SK-N-MC (cell line): ENCODE measurements at regions not wholly inside any gene's neighbourhood (a gene's known extent, or its start where the extent isn't known, plus 50 kb on each side); places are given as distances from the start of the nearest gene placed in this dataset.

Source experiments
- DNase-seq: peaks from one replicate; pipeline ENCODE4 v3.0.0-alpha.2; 2011; ENCODE audit warnings: low read depth, low spot score
- H3K27ac ChIP-seq: fragments of 200-600 bp; sonication (generic); 2 replicates; pipeline ENCODE4 v1.5.1; 2016; ENCODE audit warnings: mixed run types
- H3K36me3 ChIP-seq: fragments of 200-600 bp; sonication (generic); 2 replicates; pipeline ENCODE4 v1.6.1; 2017; ENCODE audit warnings: antibody characterized with exemption, low read length, mixed read lengths; ENCODE audit not compliant: insufficient read depth
- H3K4me3 ChIP-seq: fragments of 200-600 bp; sonication (generic); 2 replicates; pipeline ENCODE4 v1.5.1; 2016
- H3K9ac ChIP-seq: fragments of 200-600 bp; sonication (generic); 2 replicates; pipeline ENCODE4 v1.8.0; 2017; ENCODE audit warnings: mixed run types, mixed read lengths; ENCODE audit not compliant: insufficient read length
- H3K9me3 ChIP-seq: fragments of 200-600 bp; sonication (generic); 2 replicates; pipeline ENCODE4 v1.6.1; 2017; ENCODE audit warnings: low read depth, mild to moderate bottlenecking, antibody characterized with exemption, low read length, moderate library complexity, mixed read lengths
- EZH2 ChIP-seq: fragments of 200-600 bp; sonication (generic); IDR thresholded peaks from one replicate; pipeline ENCODE4 v1.6.1; 2017; ENCODE audit warnings: antibody characterized with exemption
- FOXP2 ChIP-seq: optimal IDR thresholded peaks from 2 replicates; pipeline ENCODE3; 2011; ENCODE audit warnings: mild to moderate bottlenecking, moderate library complexity; ENCODE audit not compliant: insufficient read depth; ENCODE audit errors: extremely low read length, control extremely low read depth
- POLR2AphosphoS5 ChIP-seq: IDR thresholded peaks from 2 replicates; pipeline ENCODE4 v1.6.1; 2012; ENCODE audit warnings: mild to moderate bottlenecking, low read depth, low read length, borderline replicate concordance

GRCh38 chrX:22740836-22741235 is 258.9 kb upstream of the DDX53 start:
- no peaks in the 10 kb centered on the region for H3K36me3 ChIP-seq
- no peak overlapping the region for H3K4me3 ChIP-seq
- no peak for DNase-seq
- H3K9ac ChIP-seq = no peak overlapping the region
- no peaks in the 10 kb centered on the region for H3K9me3 ChIP-seq
- TF ChIP-seq FOXP2 (no peak), EZH2 (no peak), POLR2AphosphoS5 (no peak)
- no peak overlapping the region for H3K27ac ChIP-seq

DNA sequence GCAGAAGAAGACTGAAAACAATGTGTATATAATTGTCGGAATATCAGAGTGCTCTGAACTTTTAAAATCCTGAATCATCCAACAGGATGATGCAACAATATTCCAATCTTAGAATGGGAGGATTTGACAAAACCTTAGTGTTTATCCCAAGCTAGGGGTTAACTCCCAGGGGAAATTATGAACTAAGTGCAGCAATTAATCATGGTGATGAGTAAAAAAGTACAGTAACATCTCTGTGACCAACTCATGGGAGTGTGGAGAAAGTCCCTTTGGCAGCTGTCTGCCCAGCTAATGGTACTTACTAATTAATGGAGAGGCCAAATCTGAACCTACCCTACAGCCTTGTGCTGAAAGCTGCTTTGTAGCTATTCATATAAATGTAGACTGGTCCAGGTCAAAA is 257.6 kb upstream of the DDX53 start:
- DNase-seq = no peak
- Histone ChIP-seq H3K27ac (no peak overlapping the region), H3K9me3 (no peaks in the 10 kb centered on the region), H3K36me3 (no peaks in the 10 kb centered on the region), H3K9ac (no peak overlapping the region), H3K4me3 (no peak overlapping the region)
- TF ChIP-seq FOXP2 = no peak

DNA sequence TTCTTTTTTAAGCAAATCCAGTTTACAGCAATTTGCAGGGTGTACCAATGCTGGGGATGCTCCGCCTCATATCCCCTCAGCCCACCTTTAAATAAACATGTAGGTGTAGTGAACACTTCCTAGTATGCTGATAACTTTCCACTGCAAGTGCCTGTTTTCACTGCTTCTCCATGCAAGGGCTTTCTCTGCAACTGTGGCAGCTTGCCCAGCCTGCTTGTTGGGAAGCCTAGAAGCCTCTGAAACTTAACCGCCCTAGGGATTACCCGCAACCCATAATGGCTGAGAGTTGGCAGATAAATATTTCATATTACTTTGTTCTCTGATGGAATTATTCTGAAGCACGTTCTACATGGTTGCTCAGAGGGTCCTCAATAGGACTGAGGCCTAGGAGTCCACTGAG is 253.7 kb upstream of the DDX53 start:
- TF ChIP-seq FOXP2 = no peak
- TF ChIP-seq POLR2AphosphoS5 = no peak
- TF ChIP-seq EZH2 = no peak

DNA sequence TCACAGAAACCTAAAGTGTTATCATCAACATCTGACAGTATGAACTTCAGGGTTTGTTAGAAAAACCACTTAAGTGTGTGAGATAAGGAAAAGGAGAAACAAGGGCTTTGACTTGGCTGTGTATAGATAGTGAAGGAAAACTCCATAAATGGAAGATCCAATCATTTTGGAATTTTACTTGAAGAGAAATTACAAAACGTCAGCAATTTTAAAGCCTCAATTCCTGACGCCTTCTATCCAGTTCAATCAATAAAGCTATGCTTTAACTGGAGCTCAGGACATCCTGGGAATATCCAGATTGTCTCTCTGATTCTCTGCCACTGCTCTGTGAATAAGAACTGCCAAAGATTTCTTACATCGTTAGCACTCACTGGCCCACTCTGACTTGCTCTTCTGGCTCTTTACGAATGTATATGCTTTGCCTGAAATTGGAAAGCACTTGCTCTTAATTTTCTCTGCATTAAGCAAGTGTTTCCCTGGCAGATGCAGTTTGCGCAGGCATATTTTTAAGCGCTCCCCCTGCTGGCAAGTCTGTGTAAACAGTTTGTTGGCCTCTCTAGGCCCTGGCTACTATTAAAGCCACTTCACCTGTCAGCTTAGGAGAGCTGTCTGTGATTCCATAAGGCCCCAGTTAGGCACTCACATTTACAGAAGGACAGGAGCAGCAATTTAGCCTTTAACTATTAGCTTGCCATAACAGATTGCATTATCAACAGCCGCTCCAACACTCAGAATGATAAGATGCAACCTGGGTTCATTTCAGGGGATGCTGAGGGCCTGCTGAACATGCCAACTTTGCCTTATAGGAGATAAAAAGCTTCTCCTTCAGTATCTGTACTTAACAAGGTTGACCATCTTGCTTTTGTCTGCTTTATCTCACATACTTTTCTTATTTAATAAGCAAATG is 251.4 kb upstream of the DDX53 start:
- H3K27ac ChIP-seq = no peak overlapping the region
- TF ChIP-seq FOXP2 (no peak), EZH2 (no peak), POLR2AphosphoS5 (no peak)
- peak; percentile 16 for DNase-seq
- no peaks in the 10 kb centered on the region for H3K9me3 ChIP-seq
- H3K36me3 ChIP-seq = no peaks in the 10 kb centered on the region
- no peak overlapping the region for H3K9ac ChIP-seq
- no peak overlapping the region for H3K4me3 ChIP-seq

More for the DNA sequence above, 253.7 kb upstream of the DDX53 start:
- no peak overlapping the region for H3K9ac ChIP-seq
- no peaks in the 10 kb centered on the region for H3K9me3 ChIP-seq
- no peak for DNase-seq
- no peaks in the 10 kb centered on the region for H3K36me3 ChIP-seq
- H3K27ac ChIP-seq = no peak overlapping the region
- no peak overlapping the region for H3K4me3 ChIP-seq

- Histone ChIP-seq H3K4me3 (no peak overlapping the region), H3K27ac (no peak overlapping the region), H3K9ac (no peak overlapping the region), H3K36me3 (no peaks in the 10 kb centered on the region), H3K9me3 (no peaks in the 10 kb centered on the region)
- TF ChIP-seq FOXP2 (no peak), EZH2 (no peak), POLR2AphosphoS5 (no peak)
- DNase-seq = no peak
Observed at GRCh38 chrX:22758807-22759481, 240.8 kb upstream of the DDX53 start.

GRCh38 chrX:22760513-22761057 is 239.2 kb upstream of the DDX53 start:
- Histone ChIP-seq H3K9ac (no peak overlapping the region), H3K36me3 (no peaks in the 10 kb centered on the region), H3K27ac (no peak overlapping the region), H3K9me3 (no peaks in the 10 kb centered on the region), H3K4me3 (no peak overlapping the region)
- TF ChIP-seq FOXP2 (no peak), EZH2 (no peak), POLR2AphosphoS5 (no peak)
- no peak for DNase-seq

- Histone ChIP-seq H3K4me3 (no peak overlapping the region), H3K27ac (no peak overlapping the region), H3K9me3 (no peaks in the 10 kb centered on the region), H3K36me3 (no peaks in the 10 kb centered on the region), H3K9ac (no peak overlapping the region)
- no peak for DNase-seq
- TF ChIP-seq FOXP2 (no peak), POLR2AphosphoS5 (no peak), EZH2 (no peak)
Observed at GRCh38 chrX:22788221-22788620, 211.5 kb upstream of the DDX53 start.

DNA sequence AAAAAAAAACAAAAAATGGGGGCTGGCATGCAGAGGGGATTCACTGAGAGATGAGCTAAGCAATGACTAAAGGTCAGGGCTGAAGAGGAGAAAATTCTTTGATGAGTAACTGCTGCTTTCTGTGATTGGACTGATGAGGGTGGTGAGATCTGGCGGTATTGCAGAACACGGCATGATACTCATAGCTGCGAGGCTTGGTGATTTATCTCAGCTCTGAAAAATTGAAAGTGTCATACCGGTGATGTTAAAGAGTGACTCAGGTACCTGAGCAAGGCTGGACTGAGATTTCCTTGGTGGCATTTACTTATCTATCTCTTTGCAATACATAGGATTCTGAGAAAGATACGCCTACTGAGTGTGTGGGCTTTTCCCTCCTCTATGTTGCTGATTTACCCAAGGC is 204.1 kb upstream of the DDX53 start:
- TF ChIP-seq POLR2AphosphoS5 (no peak), FOXP2 (no peak), EZH2 (no peak)
- Histone ChIP-seq H3K9ac (no peak overlapping the region), H3K4me3 (no peak overlapping the region), H3K9me3 (no peaks in the 10 kb centered on the region), H3K27ac (no peak overlapping the region), H3K36me3 (no peaks in the 10 kb centered on the region)
- no peak for DNase-seq
